ENCODE measurements at regions not wholly inside any gene's neighbourhood (a gene's known extent, or its start where the extent isn't known, plus 50 kb on each side); places are given as distances from the start of the nearest gene placed in this dataset.

- no peak for TF ChIP-seq CTCF (IDR thresholded peaks at IDR 0.05; ENCODE audit: poor library complexity, severe bottlenecking)
- TF ChIP-seq REST (IDR thresholded peaks at IDR 0.05; ENCODE audit: borderline replicate concordance) = no peak
Observed at GRCh38 chrY:7358103-7358752, 446.7 kb upstream of the AMELY start.
